ENCODE measurements at regions not wholly inside any gene's neighbourhood (a gene's known extent, or its start where the extent isn't known, plus 50 kb on each side); places are given as distances from the start of the nearest gene placed in this dataset.

DNA sequence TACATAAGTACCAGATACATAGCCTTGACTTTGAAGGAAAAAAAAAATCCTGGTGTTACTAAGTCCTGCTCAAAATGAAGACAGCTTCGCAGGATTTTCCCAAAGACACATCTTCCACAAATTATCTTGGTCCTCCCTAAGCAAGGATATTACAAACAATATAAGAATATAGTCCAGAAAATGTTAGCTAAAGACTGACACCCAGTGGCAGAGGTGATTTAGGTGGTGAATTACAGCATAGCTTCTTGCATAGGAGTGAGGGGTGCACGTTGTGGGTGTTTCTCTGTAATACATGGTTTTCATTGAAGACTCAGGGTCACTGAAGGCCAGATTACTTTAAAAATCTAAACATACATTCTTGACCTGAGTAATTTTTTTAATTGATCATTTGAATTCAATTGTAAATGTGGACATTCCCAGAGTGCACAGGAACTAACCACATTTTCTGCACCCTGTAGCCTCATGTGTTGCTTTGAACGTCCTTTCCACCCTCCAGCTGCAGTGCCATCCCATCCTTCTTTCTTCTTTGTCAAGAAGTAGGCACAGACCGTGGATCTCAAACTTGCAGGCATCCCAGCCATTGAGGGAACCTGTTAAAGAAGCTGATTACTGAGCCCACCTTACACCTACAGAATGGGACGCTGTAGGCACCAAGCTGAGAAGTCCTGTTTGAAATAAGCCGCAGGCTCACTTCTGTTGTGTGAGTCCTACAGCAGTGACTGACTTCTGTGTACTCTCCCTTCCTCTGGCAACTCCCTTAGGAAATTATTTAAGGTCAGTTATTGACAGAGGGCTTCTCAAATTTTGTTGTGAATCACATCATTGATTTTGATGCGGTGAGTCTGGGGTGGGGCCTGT is 102.6 kb downstream of the PERP start:
- no peaks in the 10 kb centered on the region for H3K9me3 ChIP-seq
- H3K4me1 ChIP-seq = peaks cover 0 to 5% of the 10 kb centered on the region in 2 donors
- intact Hi-C loops (cut with DNase I) = loop anchor here in 1 of 2 donors (5.0 kb wide), 1 partner anchor 103 kb away; the partner anchor contains the start of gene PERP
- no peak overlapping the region for H3K4me3 ChIP-seq
- DNase-seq (peak in 2 of 4 donors; percentile 14 to 26), ATAC-seq (peak; percentile 59)
- no peaks in the 10 kb centered on the region for H3K27me3 ChIP-seq
- H3K27ac ChIP-seq = no peak overlapping the region
- H3K36me3 ChIP-seq = no peaks in the 10 kb centered on the region
- TF ChIP-seq, protein P1, sequence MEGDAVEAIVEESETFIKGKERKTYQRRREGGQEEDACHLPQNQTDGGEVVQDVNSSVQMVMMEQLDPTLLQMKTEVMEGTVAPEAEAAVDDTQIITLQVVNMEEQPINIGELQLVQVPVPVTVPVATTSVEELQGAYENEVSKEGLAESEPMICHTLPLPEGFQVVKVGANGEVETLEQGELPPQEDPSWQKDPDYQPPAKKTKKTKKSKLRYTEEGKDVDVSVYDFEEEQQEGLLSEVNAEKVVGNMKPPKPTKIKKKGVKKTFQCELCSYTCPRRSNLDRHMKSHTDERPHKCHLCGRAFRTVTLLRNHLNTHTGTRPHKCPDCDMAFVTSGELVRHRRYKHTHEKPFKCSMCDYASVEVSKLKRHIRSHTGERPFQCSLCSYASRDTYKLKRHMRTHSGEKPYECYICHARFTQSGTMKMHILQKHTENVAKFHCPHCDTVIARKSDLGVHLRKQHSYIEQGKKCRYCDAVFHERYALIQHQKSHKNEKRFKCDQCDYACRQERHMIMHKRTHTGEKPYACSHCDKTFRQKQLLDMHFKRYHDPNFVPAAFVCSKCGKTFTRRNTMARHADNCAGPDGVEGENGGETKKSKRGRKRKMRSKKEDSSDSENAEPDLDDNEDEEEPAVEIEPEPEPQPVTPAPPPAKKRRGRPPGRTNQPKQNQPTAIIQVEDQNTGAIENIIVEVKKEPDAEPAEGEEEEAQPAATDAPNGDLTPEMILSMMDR (IDR thresholded peaks at IDR 0.05) = peak; percentile 13 to 42

DNA sequence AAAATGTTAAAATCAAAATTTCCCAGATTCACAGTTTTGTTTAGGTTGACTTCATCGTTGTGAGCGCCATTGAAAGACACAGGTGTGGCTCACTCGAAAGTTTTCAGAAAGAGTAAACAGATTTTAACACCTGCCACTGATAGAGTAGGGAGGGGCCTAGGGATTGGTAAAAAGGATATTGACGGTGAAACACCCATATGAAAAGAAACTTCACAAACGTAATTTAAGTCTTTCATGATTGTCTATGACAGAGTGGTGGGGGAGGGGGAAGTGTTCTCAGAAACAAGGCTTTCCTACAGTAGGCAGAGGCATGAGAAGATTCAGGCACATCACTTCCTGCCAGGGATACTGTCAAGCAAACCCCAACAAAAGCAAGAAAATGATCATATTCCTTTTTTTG is 101.4 kb downstream of the PERP start:
- Histone ChIP-seq H3K4me3 (no peak overlapping the region), H3K36me3 (no peaks in the 10 kb centered on the region), H3K9me3 (no peaks in the 10 kb centered on the region), H3K4me1 (peaks cover 0 to 5% of the 10 kb centered on the region in 2 donors), H3K27me3 (no peaks in the 10 kb centered on the region), H3K27ac (no peak overlapping the region)
- DNase-seq (no peak), ATAC-seq (no peak)
- TF ChIP-seq, protein P1 (IDR thresholded peaks at IDR 0.05) = no peak
- intact Hi-C loops (cut with DNase I) = no loop called here

DNA sequence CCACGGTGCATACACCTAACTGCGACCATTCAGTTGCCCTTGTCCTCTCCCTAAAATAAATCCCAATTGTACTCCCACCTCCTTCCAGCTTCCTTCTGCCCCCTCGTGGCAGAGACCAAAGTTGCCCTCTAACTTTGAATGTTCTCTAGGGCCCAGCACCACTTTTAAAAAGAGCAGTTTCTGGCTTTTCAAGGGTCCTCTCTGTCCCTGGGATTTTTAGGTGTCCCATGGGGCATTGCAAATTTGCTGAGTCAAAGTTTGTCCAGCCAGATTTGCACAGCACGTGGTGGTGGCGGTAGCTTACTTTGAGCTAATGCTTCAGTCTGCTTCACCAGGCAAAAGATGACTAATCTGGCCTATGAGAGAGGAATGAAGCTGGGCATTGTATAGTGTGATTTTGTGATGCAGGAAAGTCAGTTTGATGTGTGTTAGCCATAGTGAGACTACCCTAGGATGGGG is 100.2 kb downstream of the PERP start:
- intact Hi-C loops (cut with DNase I) = no loop called here
- peak; percentile 58 for ATAC-seq

DNA sequence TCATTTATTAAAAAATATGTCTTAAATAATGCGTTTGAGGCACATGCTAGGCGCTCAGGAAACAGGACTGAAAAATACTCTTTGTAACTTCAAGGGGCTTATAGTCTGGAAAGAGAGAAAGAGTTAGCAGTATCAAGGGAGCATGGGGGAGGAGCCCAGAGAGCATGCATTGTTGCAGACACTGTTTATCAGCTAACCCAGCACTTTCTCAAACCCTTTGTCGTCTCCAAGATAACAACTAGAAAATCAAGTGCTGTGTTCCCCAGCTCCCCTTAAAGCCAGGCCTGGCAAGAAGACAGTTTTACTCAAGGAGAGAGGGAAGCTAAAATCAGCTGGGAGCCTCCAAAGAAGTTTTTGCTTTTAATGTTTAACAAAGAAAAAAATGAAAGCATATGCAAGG is 98.4 kb downstream of the PERP start:
- intact Hi-C loops (cut with DNase I) = no loop called here

More for the DNA sequence above, 100.2 kb downstream of the PERP start:
- Histone ChIP-seq H3K36me3 (no peaks in the 10 kb centered on the region), H3K27me3 (no peaks in the 10 kb centered on the region), H3K4me3 (no peak overlapping the region), H3K9me3 (no peaks in the 10 kb centered on the region), H3K4me1 (peaks cover 0 to under 1% of the 10 kb centered on the region in 2 donors), H3K27ac (no peak overlapping the region)
- TF ChIP-seq, protein P1 (IDR thresholded peaks at IDR 0.05) = peak; percentile 26 to 49
- DNase-seq = no peak

DNA sequence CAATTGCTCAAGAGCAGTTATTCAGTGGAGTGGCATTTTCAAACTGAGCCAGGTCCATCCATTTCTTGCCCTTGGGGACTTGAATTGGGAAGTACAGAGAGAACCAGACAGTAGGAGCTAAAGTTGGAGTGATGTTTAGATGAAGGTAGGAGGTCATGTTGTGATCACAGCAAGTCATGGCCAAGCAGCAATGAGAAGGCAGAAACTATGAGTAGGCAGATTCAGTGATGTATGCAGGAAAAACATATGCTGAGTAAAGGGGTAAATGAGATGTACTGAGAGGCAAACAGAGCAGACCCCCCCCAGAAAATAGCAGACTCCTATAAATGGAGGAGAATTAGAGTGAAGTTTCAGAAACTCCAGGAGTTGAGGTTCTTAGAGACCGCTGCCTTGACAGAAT is 95.8 kb downstream of the PERP start:
- no peaks in the 10 kb centered on the region for H3K36me3 ChIP-seq
- TF ChIP-seq, protein P1 (IDR thresholded peaks at IDR 0.05) = no peak
- H3K4me1 ChIP-seq = no peaks in the 10 kb centered on the region
- no peak overlapping the region for H3K4me3 ChIP-seq
- H3K27ac ChIP-seq = no peak overlapping the region
- ATAC-seq (no peak), DNase-seq (no peak)
- H3K9me3 ChIP-seq = no peaks in the 10 kb centered on the region
- intact Hi-C loops (cut with DNase I) = no loop called here
- H3K27me3 ChIP-seq = no peaks in the 10 kb centered on the region

More for the DNA sequence above, 98.4 kb downstream of the PERP start:
- no peaks in the 10 kb centered on the region for H3K36me3 ChIP-seq
- H3K27me3 ChIP-seq = no peaks in the 10 kb centered on the region
- no peak overlapping the region for H3K27ac ChIP-seq
- no peaks in the 10 kb centered on the region for H3K9me3 ChIP-seq
- no peak overlapping the region for H3K4me3 ChIP-seq
- no peak for DNase-seq
- TF ChIP-seq, protein P1 (IDR thresholded peaks at IDR 0.05) = no peak
- H3K4me1 ChIP-seq = no peaks in the 10 kb centered on the region
- ATAC-seq = no peak

Data from left lung (tissue), 4 donors.